Tibial nerve (tissue), 3 donors: ENCODE measurements at regions not wholly inside any gene's neighbourhood (a gene's known extent, or its start where the extent isn't known, plus 50 kb on each side); places are given as distances from the start of the nearest gene placed in this dataset.

Experiments used
- CTCF ChIP-seq, 5 experiments: fragments of 200-600 bp in 3 of 5; fragments of 450-650 bp in 2 of 5; sonication (generic) in 3 of 5; IDR thresholded peaks; one replicate each; pipeline ENCODE4 v1.5.1; 2016 to 2019; ENCODE audit warnings: antibody characterized with exemption in 5 of 5, mild to moderate bottlenecking in 3 of 5, moderate library complexity in 2 of 5
- POLR2A ChIP-seq, 2 donors: fragments of 450-650 bp; IDR thresholded peaks; one replicate each; pipeline ENCODE4 v1.6.1; 2017; ENCODE audit warnings: antibody characterized with exemption in 2 of 2, mild to moderate bottlenecking in 2 of 2, moderate library complexity in 2 of 2

GRCh38 chr12:124660851-124661250 lies 93.4 kb upstream of the NCOR2 start:
- no peak for TF ChIP-seq CTCF (IDR thresholded peaks at IDR 0.05)
- TF ChIP-seq POLR2A (IDR thresholded peaks at IDR 0.05), result no peak
